ENCODE measurements at regions not wholly inside any gene's neighbourhood (a gene's known extent, or its start where the extent isn't known, plus 50 kb on each side); places are given as distances from the start of the nearest gene placed in this dataset.
"Not testable (repeated sequence)": the region's sequence is repeated elsewhere in the genome, so short reads cannot be mapped to it uniquely, and the experiment has no call there.

- DNase-seq (ENCODE audit: low spot score), result no peak
- Mint-ChIP-seq H3K36me3 (ENCODE audit: low read depth) (no peaks in the 10 kb centered on the region), H3K27ac (no peak overlapping the region), H3K9me3 (peaks cover 3% of the 10 kb centered on the region), H3K27me3 (ENCODE audit: low read depth) (no peaks in the 10 kb centered on the region), H3K4me3 (no peak overlapping the region), H3K4me1 (ENCODE audit: low read depth) (no peaks in the 10 kb centered on the region)
These were observed 96.2 kb upstream of the CTAGE1 start for GRCh38 chr18:22513721-22514481.

- no peak overlapping the region for H3K27ac Mint-ChIP-seq
- no peak overlapping the region for H3K4me3 Mint-ChIP-seq
- H3K27me3 Mint-ChIP-seq (ENCODE audit: low read depth), result no peaks in the 10 kb centered on the region
- no peaks in the 10 kb centered on the region for H3K36me3 Mint-ChIP-seq (ENCODE audit: low read depth)
- H3K9me3 Mint-ChIP-seq, result peaks cover 3% of the 10 kb centered on the region
- no peaks in the 10 kb centered on the region for H3K4me1 Mint-ChIP-seq (ENCODE audit: low read depth)
- no peak for DNase-seq (ENCODE audit: low spot score)
These were observed 96.9 kb upstream of the CTAGE1 start for GRCh38 chr18:22514655-22515054.

- no peaks in the 10 kb centered on the region for H3K36me3 Mint-ChIP-seq (ENCODE audit: low read depth)
- no peak for DNase-seq (ENCODE audit: low spot score)
- H3K4me1 Mint-ChIP-seq (ENCODE audit: low read depth), result no peaks in the 10 kb centered on the region
- H3K9me3 Mint-ChIP-seq, result peaks cover 3% of the 10 kb centered on the region
- no peak overlapping the region for H3K4me3 Mint-ChIP-seq
- H3K27ac Mint-ChIP-seq, result no peak overlapping the region
- H3K27me3 Mint-ChIP-seq (ENCODE audit: low read depth), result no peaks in the 10 kb centered on the region
These were observed 97.5 kb upstream of the CTAGE1 start for GRCh38 chr18:22515250-22515649.

- Mint-ChIP-seq H3K4me1 (ENCODE audit: low read depth) (no peaks in the 10 kb centered on the region), H3K9me3 (peaks cover 3% of the 10 kb centered on the region), H3K4me3 (no peak overlapping the region), H3K27ac (no peak overlapping the region), H3K27me3 (ENCODE audit: low read depth) (no peaks in the 10 kb centered on the region), H3K36me3 (ENCODE audit: low read depth) (no peaks in the 10 kb centered on the region)
- DNase-seq (ENCODE audit: low spot score), result no peak
These were observed 99.6 kb upstream of the CTAGE1 start for GRCh38 chr18:22517356-22517755.

GRCh38 chr18:22521026-22521707, 103.5 kb upstream of the CTAGE1 start:
- DNase-seq (ENCODE audit: low spot score), result no peak
- Mint-ChIP-seq H3K27ac (no peak overlapping the region), H3K4me1 (ENCODE audit: low read depth) (no peaks in the 10 kb centered on the region), H3K9me3 (no peaks in the 10 kb centered on the region), H3K36me3 (ENCODE audit: low read depth) (no peaks in the 10 kb centered on the region), H3K27me3 (ENCODE audit: low read depth) (no peaks in the 10 kb centered on the region), H3K4me3 (no peak overlapping the region)

- Mint-ChIP-seq H3K36me3 (ENCODE audit: low read depth) (no peaks in the 10 kb centered on the region), H3K4me3 (no peak overlapping the region), H3K9me3 (no peaks in the 10 kb centered on the region), H3K27me3 (ENCODE audit: low read depth) (no peaks in the 10 kb centered on the region), H3K4me1 (ENCODE audit: low read depth) (no peaks in the 10 kb centered on the region), H3K27ac (no peak overlapping the region)
- no peak for DNase-seq (ENCODE audit: low spot score)
These were observed 105.8 kb upstream of the CTAGE1 start for GRCh38 chr18:22523481-22523880.

GRCh38 chr18:22524783-22525182, 107.1 kb upstream of the CTAGE1 start:
- H3K4me1 Mint-ChIP-seq (ENCODE audit: low read depth), result no peaks in the 10 kb centered on the region
- no peaks in the 10 kb centered on the region for H3K27me3 Mint-ChIP-seq (ENCODE audit: low read depth)
- no peaks in the 10 kb centered on the region for H3K36me3 Mint-ChIP-seq (ENCODE audit: low read depth)
- no peaks in the 10 kb centered on the region for H3K9me3 Mint-ChIP-seq
- H3K4me3 Mint-ChIP-seq, result no peak overlapping the region
- no peak overlapping the region for H3K27ac Mint-ChIP-seq
- no peak for DNase-seq (ENCODE audit: low spot score)

- H3K27ac Mint-ChIP-seq, result no peak overlapping the region
- H3K4me3 Mint-ChIP-seq, result no peak overlapping the region
- no peaks in the 10 kb centered on the region for H3K4me1 Mint-ChIP-seq (ENCODE audit: low read depth)
- no peaks in the 10 kb centered on the region for H3K36me3 Mint-ChIP-seq (ENCODE audit: low read depth)
- DNase-seq (ENCODE audit: low spot score), result no peak
- H3K27me3 Mint-ChIP-seq (ENCODE audit: low read depth), result no peaks in the 10 kb centered on the region
- no peaks in the 10 kb centered on the region for H3K9me3 Mint-ChIP-seq
These were observed 107.6 kb upstream of the CTAGE1 start for GRCh38 chr18:22525313-22525712.

GRCh38 chr18:22525883-22526282, 108.2 kb upstream of the CTAGE1 start:
- H3K27ac Mint-ChIP-seq, result no peak overlapping the region
- H3K4me1 Mint-ChIP-seq (ENCODE audit: low read depth), result no peaks in the 10 kb centered on the region
- H3K9me3 Mint-ChIP-seq, result no peaks in the 10 kb centered on the region
- H3K36me3 Mint-ChIP-seq (ENCODE audit: low read depth), result no peaks in the 10 kb centered on the region
- H3K27me3 Mint-ChIP-seq (ENCODE audit: low read depth), result no peaks in the 10 kb centered on the region
- DNase-seq (ENCODE audit: low spot score), result no peak
- no peak overlapping the region for H3K4me3 Mint-ChIP-seq

GRCh38 chr18:22528291-22528690, 110.6 kb upstream of the CTAGE1 start:
- Mint-ChIP-seq H3K9me3 (no peaks in the 10 kb centered on the region), H3K4me3 (no peak overlapping the region), H3K4me1 (ENCODE audit: low read depth) (no peaks in the 10 kb centered on the region), H3K36me3 (ENCODE audit: low read depth) (no peaks in the 10 kb centered on the region), H3K27me3 (ENCODE audit: low read depth) (no peaks in the 10 kb centered on the region), H3K27ac (no peak overlapping the region)
- no peak for DNase-seq (ENCODE audit: low spot score)

- not testable (repeated sequence) for H3K27me3 Mint-ChIP-seq (ENCODE audit: low read depth); H3K4me1 Mint-ChIP-seq (ENCODE audit: low read depth); H3K4me3 Mint-ChIP-seq; H3K36me3 Mint-ChIP-seq (ENCODE audit: low read depth); H3K27ac Mint-ChIP-seq; H3K9me3 Mint-ChIP-seq; DNase-seq (ENCODE audit: low spot score)
These were observed 117.0 kb upstream of the CTAGE1 start for GRCh38 chr18:22534706-22535105.

GRCh38 chr18:22536558-22536957, 118.8 kb upstream of the CTAGE1 start:
- peaks cover 8% of the 10 kb centered on the region for H3K9me3 Mint-ChIP-seq
- no peak overlapping the region for H3K4me3 Mint-ChIP-seq
- no peaks in the 10 kb centered on the region for H3K4me1 Mint-ChIP-seq (ENCODE audit: low read depth)
- no peaks in the 10 kb centered on the region for H3K27me3 Mint-ChIP-seq (ENCODE audit: low read depth)
- no peak overlapping the region for H3K27ac Mint-ChIP-seq
- no peaks in the 10 kb centered on the region for H3K36me3 Mint-ChIP-seq (ENCODE audit: low read depth)
- DNase-seq (ENCODE audit: low spot score), result no peak

- H3K36me3 Mint-ChIP-seq (ENCODE audit: low read depth), result no peaks in the 10 kb centered on the region
- no peak overlapping the region for H3K27ac Mint-ChIP-seq
- DNase-seq (ENCODE audit: low spot score), result no peak
- no peaks in the 10 kb centered on the region for H3K4me1 Mint-ChIP-seq (ENCODE audit: low read depth)
- H3K4me3 Mint-ChIP-seq, result no peak overlapping the region
- no peaks in the 10 kb centered on the region for H3K27me3 Mint-ChIP-seq (ENCODE audit: low read depth)
- peaks cover 15% of the 10 kb centered on the region for H3K9me3 Mint-ChIP-seq
These were observed 120.7 kb upstream of the CTAGE1 start for GRCh38 chr18:22538426-22538825.

GRCh38 chr18:22539051-22539765, 121.5 kb upstream of the CTAGE1 start:
- Mint-ChIP-seq H3K27ac (no peak overlapping the region), H3K36me3 (ENCODE audit: low read depth) (no peaks in the 10 kb centered on the region), H3K9me3 (peaks cover 18% of the 10 kb centered on the region), H3K27me3 (ENCODE audit: low read depth) (no peaks in the 10 kb centered on the region), H3K4me3 (no peak overlapping the region), H3K4me1 (ENCODE audit: low read depth) (no peaks in the 10 kb centered on the region)
- no peak for DNase-seq (ENCODE audit: low spot score)
